PC-9 (cell line): ENCODE measurements at regions not wholly inside any gene's neighbourhood (a gene's known extent, or its start where the extent isn't known, plus 50 kb on each side); places are given as distances from the start of the nearest gene placed in this dataset.

Experiments
- CTCF ChIP-seq: fragments of 200-600 bp; sonication (generic); conservative IDR thresholded peaks from 2 replicates; pipeline ENCODE4 v1.6.1; 2017; ENCODE audit warnings: mixed run types, antibody characterized with exemption, mild to moderate bottlenecking, moderate library complexity
- EZH2 ChIP-seq: fragments of 200-600 bp; sonication (generic); IDR thresholded peaks from 2 replicates; pipeline ENCODE4 v1.8.0; 2017; ENCODE audit warnings: antibody characterized with exemption, low read depth

- TF ChIP-seq CTCF (no peak), EZH2 (no peak)
These were observed 69.9 kb downstream of the PTHLH start for GRCh38 chr12:27902651-27903050.
